Gastrocnemius medialis (tissue), 4 donors: ENCODE measurements at regions not wholly inside any gene's neighbourhood (a gene's known extent, or its start where the extent isn't known, plus 50 kb on each side); places are given as distances from the start of the nearest gene placed in this dataset.

Experiments
- ATAC-seq, 2 donors: fragments of 150-250 bp; one replicate each; pipeline ENCODE4 v1.9.1; 2016
- DNase-seq, 2 donors: peaks; one replicate each; pipeline ENCODE4 v3.0.0-alpha.2; 2019
- H3K27ac ChIP-seq, 4 donors: fragments of 200-600 bp; sonication (generic); 1 replicate in 1 of 4; 2 replicates in 3 of 4; pipeline ENCODE4 v1.5.1; 2016 to 2018; ENCODE audit warnings: mild to moderate bottlenecking in 2 of 4, moderate library complexity in 1 of 4
- H3K27me3 ChIP-seq, 3 donors: fragments of 200-600 bp; sonication (generic) in 2 of 3; 1 replicate in 1 of 3; 2 replicates in 2 of 3; pipeline versions ENCODE4 v1.5.1 to v1.6.0; 2016 to 2019; ENCODE audit warnings: mild to moderate bottlenecking in 1 of 3, moderate library complexity in 1 of 3
- H3K36me3 ChIP-seq, 2 donors: fragments of 200-600 bp; sonication (generic) in 1 of 2; one replicate each; pipeline ENCODE4 v1.5.1; 2017 to 2018
- H3K4me1 ChIP-seq, 2 donors: fragments of 200-600 bp; sonication (generic) in 1 of 2; one replicate each; pipeline ENCODE4 v1.5.1; 2016 to 2017; ENCODE audit warnings: mild to moderate bottlenecking in 2 of 2
- H3K4me3 ChIP-seq, 4 donors: fragments of 200-600 bp; sonication (generic) in 3 of 4; 1 replicate in 1 of 4; 2 replicates in 3 of 4; pipeline ENCODE4 v1.5.1; 2016 to 2019; ENCODE audit warnings: mild to moderate bottlenecking in 2 of 4
- H3K9me3 ChIP-seq, 3 donors: fragments of 200-600 bp; sonication (generic) in 2 of 3; 1 replicate in 1 of 3; 2 replicates in 2 of 3; pipeline ENCODE4 v1.5.1; 2016 to 2019
- POLR2A ChIP-seq, 2 donors: fragments of 450-650 bp; IDR thresholded peaks; one replicate each; pipeline ENCODE4 v1.6.1; 2017; ENCODE audit warnings: antibody characterized with exemption in 2 of 2, mild to moderate bottlenecking in 2 of 2, moderate library complexity in 2 of 2
- in situ Hi-C, 4 donors: fragments of 200-750 bp; cut with MboI; loops; one replicate each; pipeline versions ENCODE4 v1.15.0 to v1.8.0; 2017; ENCODE audit warnings: low sequenced_read_pairs in 4 of 4
- intact Hi-C: fragments of 100-400 bp; cut with DNase I; formaldehyde crosslinking; loops from one replicate; pipeline ENCODE4 v1.15.1; 2023; ENCODE audit warnings: low total_unique reads
- TF ChIP-seq, protein P1 (sequence below), 5 experiments: fragments of 450-650 bp in 3 of 5; fragments of 200-600 bp in 2 of 5; sonication (generic) in 2 of 5; IDR thresholded peaks in 4 of 5; conservative IDR thresholded peaks in 1 of 5; 1 replicate in 4 of 5; 2 replicates in 1 of 5; pipeline ENCODE4 v1.5.1; 2016 to 2019; ENCODE audit warnings: antibody characterized with exemption in 5 of 5, mild to moderate bottlenecking in 3 of 5, moderate library complexity in 3 of 5

DNA sequence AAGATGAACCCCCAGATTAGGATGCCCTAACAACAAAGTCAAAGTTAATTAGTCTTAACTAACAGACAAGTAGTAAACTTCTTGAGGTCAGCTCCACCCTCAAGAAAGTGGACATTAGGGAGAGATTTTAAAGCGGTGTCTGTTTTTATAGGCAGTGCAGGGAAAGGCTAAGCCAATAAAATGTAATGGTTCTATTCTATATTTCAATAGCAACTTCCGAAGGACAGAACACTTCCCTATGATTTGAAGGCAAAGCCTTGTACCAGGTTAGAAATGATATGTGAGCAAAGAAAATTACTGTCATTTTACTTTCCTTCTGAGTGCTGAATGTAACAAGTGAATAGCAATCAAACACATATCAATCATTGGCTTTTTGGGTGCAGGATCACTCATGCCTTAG is 455.2 kb downstream of the ISL1 start:
- no peak overlapping the region for H3K27ac ChIP-seq
- no peaks in the 10 kb centered on the region for H3K36me3 ChIP-seq
- H3K27me3 ChIP-seq, result no peaks in the 10 kb centered on the region
- H3K4me1 ChIP-seq, result no peaks in the 10 kb centered on the region
- in situ Hi-C loops, result no loop called here
- intact Hi-C loops, result no loop called here
- DNase-seq (no peak), ATAC-seq (no peak)
- no peaks in the 10 kb centered on the region for H3K9me3 ChIP-seq
- TF ChIP-seq, protein P1, sequence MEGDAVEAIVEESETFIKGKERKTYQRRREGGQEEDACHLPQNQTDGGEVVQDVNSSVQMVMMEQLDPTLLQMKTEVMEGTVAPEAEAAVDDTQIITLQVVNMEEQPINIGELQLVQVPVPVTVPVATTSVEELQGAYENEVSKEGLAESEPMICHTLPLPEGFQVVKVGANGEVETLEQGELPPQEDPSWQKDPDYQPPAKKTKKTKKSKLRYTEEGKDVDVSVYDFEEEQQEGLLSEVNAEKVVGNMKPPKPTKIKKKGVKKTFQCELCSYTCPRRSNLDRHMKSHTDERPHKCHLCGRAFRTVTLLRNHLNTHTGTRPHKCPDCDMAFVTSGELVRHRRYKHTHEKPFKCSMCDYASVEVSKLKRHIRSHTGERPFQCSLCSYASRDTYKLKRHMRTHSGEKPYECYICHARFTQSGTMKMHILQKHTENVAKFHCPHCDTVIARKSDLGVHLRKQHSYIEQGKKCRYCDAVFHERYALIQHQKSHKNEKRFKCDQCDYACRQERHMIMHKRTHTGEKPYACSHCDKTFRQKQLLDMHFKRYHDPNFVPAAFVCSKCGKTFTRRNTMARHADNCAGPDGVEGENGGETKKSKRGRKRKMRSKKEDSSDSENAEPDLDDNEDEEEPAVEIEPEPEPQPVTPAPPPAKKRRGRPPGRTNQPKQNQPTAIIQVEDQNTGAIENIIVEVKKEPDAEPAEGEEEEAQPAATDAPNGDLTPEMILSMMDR (IDR thresholded peaks at IDR 0.05 in 4 of 5, conservative IDR thresholded peaks at IDR 0.05 in 1 of 5), result no peak
- no peak for TF ChIP-seq POLR2A (IDR thresholded peaks at IDR 0.05)
- H3K4me3 ChIP-seq, result no peak overlapping the region

DNA sequence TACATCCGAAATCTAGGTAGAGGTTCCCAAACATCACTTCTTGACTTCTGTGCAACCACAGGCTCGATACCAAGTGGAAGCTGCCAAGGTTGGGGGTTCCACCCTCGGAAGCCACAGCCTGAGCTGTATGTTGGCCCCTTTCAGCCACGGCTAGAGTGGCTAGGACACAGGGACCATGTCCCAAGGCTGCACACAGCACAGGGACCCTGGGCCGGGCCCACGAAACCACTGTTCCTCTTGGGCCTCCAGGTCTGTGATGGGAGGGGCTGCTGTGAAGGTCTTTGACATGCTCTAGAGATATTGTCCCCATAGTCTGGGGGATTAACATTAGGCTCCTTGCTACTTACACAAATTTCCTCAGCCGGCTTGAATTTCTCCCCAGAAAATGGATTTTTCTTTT is 460.6 kb downstream of the ISL1 start:
- ATAC-seq, result no peak
- TF ChIP-seq, protein P1 (IDR thresholded peaks at IDR 0.05 in 4 of 5, conservative IDR thresholded peaks at IDR 0.05 in 1 of 5), result no peak
- no peak for TF ChIP-seq POLR2A (IDR thresholded peaks at IDR 0.05)
- no peak overlapping the region for H3K27ac ChIP-seq
- DNase-seq, result no peak
- in situ Hi-C loops (no loop called here), intact Hi-C loops (no loop called here)
- no peaks in the 10 kb centered on the region for H3K4me1 ChIP-seq
- no peaks in the 10 kb centered on the region for H3K9me3 ChIP-seq
- no peaks in the 10 kb centered on the region for H3K36me3 ChIP-seq
- H3K4me3 ChIP-seq, result no peak overlapping the region
- no peaks in the 10 kb centered on the region for H3K27me3 ChIP-seq

DNA sequence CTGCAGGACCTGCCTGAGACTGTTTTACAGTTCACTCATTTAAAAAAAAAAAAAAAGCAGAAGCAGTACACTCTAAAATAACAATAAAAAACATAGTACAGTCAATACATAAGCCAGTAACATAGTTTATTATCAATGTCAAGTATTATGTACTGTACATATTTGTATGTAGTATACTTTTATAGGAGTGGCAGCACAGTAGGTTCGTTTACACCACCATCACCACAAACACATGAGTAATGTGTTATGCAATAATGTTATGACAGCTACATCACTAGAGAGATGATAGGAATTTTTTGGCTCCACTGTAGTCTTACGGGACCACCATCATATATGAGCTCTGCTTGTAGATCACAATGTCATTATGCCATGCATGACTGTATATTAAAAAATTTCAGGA is 462.8 kb downstream of the ISL1 start:
- DNase-seq (no peak), ATAC-seq (no peak)
- in situ Hi-C loops (no loop called here), intact Hi-C loops (no loop called here)
- no peaks in the 10 kb centered on the region for H3K27me3 ChIP-seq
- TF ChIP-seq POLR2A (IDR thresholded peaks at IDR 0.05), result no peak
- TF ChIP-seq, protein P1 (IDR thresholded peaks at IDR 0.05 in 4 of 5, conservative IDR thresholded peaks at IDR 0.05 in 1 of 5), result no peak
- no peaks in the 10 kb centered on the region for H3K9me3 ChIP-seq
- no peaks in the 10 kb centered on the region for H3K4me1 ChIP-seq
- no peak overlapping the region for H3K27ac ChIP-seq
- H3K36me3 ChIP-seq, result no peaks in the 10 kb centered on the region
- H3K4me3 ChIP-seq, result no peak overlapping the region

DNA sequence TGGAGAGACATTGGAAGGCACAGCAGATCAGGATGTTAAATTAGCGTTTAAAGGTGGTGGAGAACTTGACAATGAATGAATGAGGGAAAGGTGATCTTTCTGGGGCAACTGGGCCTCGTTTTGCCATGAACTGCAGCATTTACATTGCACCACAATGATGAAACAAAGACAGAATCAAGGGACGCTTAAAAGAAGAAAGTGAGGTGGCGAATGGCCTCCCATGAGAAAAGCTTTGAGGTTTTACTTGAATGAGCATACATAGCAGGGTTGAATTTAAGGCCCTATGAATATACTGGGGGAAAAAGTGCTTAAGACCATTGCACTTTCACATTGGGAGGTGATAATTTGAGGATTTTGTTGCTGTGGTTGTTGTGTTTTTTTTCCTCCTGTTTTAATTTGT is 476.4 kb downstream of the ISL1 start:
- no peak for ATAC-seq
- Histone ChIP-seq H3K27me3 (no peaks in the 10 kb centered on the region), H3K4me3 (no peak overlapping the region), H3K4me1 (no peaks in the 10 kb centered on the region), H3K27ac (no peak overlapping the region), H3K9me3 (no peaks in the 10 kb centered on the region), H3K36me3 (no peaks in the 10 kb centered on the region)
- in situ Hi-C loops, result no loop called here
- no peak for DNase-seq
- TF ChIP-seq, protein P1 (IDR thresholded peaks at IDR 0.05 in 4 of 5, conservative IDR thresholded peaks at IDR 0.05 in 1 of 5), result no peak
- no peak for TF ChIP-seq POLR2A (IDR thresholded peaks at IDR 0.05)
- intact Hi-C loops, result no loop called here

GRCh38 chr5:51860532-51861018 is 477.3 kb downstream of the ISL1 start:
- intact Hi-C loops (no loop called here), in situ Hi-C loops (no loop called here)
- no peaks in the 10 kb centered on the region for H3K4me1 ChIP-seq
- no peaks in the 10 kb centered on the region for H3K36me3 ChIP-seq
- ATAC-seq, result no peak
- no peaks in the 10 kb centered on the region for H3K27me3 ChIP-seq
- no peak overlapping the region for H3K4me3 ChIP-seq
- TF ChIP-seq, protein P1 (IDR thresholded peaks at IDR 0.05 in 4 of 5, conservative IDR thresholded peaks at IDR 0.05 in 1 of 5), result no peak
- TF ChIP-seq POLR2A (IDR thresholded peaks at IDR 0.05), result no peak
- H3K27ac ChIP-seq, result no peak overlapping the region
- no peaks in the 10 kb centered on the region for H3K9me3 ChIP-seq
- DNase-seq, result no peak
